ENCODE measurements at regions not wholly inside any gene's neighbourhood (a gene's known extent, or its start where the extent isn't known, plus 50 kb on each side); places are given as distances from the start of the nearest gene placed in this dataset.

DNA sequence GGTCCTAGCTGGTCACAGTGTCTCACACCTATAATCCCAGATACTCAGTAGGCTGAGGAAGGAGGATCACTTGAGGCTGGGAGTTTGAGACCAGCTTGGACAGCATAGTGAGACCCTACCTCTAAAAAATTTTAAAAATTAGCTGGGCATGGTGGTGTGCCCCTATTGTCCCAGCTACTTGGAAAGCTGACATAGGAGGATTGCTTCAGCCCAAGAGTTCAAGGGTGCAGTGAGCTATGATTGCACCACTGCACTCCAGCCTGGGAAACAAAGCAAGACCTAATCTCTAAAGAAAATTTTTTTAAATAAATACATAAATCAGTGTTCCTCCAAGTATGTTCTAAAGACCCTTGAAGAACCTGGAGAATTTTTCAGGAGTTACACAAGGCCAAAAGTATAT, 50.6 kb upstream of the GNAO1 start:
- DNase-seq = no peak

- DNase-seq = no peak
These were observed 54.0 kb upstream of the GNAO1 start for GRCh38 chr16:56137269-56137668.

DNA sequence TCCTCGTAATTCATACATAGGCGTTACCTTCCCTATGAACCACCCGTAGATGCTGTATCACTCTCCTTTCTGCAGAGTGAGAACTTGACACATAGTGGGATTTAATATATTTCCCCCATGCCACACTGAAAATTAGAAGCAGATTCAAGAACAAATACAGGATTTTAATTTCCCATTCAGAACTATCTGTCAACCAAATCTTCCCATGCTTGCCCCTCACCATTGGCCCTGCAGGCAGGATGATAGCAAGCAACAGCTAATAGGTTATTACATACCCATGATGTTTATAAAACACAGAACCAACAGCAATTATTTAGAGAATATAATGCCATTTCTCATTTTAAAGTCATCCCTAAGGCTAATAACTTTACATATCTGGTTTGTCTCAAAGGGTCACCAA, 55.0 kb upstream of the GNAO1 start:
- no peak for DNase-seq

GRCh38 chr16:56134790-56135189, 56.5 kb upstream of the GNAO1 start:
- DNase-seq = no peak

- DNase-seq = no peak
These were observed 65.4 kb upstream of the GNAO1 start for GRCh38 chr16:56125922-56126321.

- DNase-seq = no peak
These were observed 69.0 kb upstream of the GNAO1 start for GRCh38 chr16:56122251-56122650.

DNA sequence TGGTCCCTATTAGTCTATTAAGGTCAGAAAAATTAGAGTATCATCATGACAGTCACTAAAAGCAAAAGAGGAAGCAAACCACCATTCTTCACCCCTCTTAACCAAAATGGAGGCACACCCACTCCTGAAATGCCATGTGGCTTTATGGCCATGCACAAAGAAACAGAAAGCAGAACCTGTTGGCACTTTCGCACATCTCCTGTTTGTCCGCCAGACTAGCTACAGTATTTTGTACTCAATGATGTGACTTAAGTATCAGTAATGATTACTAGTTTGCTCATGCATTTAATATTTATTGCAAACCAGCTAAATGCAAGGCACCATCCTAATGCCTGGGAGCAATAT, 70.2 kb upstream of the GNAO1 start:
- DNase-seq = no peak

DNA sequence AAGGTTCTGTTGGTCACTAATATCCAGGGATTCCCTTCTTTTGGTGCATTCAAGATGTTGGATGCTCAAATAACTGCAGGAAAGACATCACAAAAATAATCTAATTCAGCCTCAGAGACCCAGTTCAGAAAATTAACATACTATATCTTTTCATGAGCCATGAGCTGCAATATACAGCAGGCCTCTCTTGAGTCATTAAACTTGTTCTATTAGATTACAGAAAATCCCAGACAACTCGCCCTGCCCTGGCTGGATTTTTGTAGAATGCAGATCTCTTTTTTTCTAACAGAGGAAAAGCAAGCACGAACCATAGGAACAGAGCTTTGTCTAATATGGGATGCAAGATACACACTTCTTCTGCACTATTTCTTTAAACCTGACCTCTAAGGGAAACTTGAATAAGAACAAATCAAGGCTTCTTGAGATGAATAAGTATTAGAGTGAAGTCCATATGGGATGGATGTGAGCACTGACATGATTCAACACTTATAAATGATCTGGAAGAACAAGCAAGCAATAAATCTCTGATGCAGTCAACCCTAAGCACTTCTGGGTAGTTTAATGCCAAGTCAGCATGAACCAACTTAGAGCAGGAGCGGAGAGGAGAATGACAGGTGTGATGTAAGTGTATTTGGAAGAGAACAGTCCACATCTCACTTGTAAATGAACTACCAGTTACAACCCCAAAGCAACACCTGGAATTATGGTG, 70.7 kb upstream of the GNAO1 start:
- no peak for DNase-seq

DNA sequence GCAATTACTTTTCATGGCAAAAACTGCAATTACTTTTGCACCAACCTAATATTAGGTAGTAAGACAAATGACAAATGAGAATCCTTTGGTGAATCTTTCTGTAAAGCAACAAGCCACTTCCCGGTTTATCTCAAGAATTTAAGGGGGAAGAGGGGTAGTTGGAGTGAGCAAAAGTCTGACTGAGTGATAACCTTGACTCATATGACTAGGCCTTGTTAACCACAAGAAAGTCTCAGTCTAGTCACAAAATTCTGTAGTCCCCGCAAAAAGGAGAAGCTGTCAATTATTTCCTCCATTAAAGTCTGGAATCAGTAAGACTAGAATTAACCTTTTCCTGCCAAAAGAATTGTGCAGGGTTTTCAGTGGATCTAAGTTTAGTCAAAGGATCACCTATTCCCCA, 72.2 kb upstream of the GNAO1 start:
- DNase-seq = peak; percentile 11

- DNase-seq = no peak
These were observed 74.7 kb upstream of the GNAO1 start for GRCh38 chr16:56116577-56116964.

DNA sequence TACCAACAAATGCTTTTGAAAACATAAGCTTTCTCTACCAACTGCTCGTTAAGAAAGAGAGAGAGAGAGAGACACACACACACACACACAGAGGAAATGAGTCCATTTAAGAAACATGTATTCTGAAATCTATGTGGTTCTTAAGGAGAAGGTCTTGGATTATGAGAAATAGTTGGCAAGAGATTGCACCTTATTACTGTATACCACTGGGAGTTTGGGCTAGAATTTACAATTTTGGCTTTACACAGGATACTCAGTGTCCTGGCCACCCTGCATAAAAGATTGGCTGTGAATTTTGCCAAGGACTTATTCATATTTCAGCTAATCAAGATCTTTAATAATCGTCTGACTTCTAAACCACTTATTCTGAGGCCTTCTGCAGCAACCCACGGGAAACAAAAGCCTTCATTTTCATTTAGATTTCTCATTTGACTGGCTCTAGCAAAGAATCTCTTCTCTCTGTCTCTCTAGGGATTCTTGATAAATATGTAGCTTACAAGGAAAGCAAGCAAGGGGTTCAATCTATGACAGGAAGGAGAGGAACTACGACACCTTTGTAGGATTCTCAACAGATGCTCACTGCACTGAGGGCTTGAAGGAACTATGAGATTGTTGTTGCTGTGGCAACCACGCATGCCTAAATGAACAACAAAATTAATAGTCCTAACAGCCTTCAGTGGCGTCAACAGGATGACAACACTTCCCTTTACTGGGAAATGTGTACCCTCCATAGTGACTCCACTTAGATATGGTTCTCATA, 75.3 kb upstream of the GNAO1 start:
- DNase-seq = no peak

GRCh38 chr16:56113223-56113622, 78.1 kb upstream of the GNAO1 start:
- no peak for DNase-seq

DNA sequence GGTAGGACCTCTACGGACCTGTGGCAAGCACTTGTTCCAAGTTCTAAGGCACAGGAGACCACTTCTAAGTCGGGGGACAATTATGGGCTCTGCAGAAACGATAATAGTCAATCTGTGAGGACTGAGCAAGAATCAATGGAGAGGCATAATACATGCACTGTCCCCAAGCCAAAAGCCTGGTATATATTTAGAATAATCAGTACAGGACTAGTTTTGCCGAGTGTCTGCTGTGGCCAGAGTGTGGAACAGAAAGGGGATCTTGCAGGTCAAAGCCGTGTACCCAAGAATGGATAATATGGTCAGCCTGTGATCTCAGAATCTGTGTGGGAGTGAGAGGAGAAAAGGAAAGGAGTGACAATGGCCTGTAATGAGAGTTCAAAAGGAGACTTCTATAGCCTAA, 80.2 kb upstream of the GNAO1 start:
- DNase-seq = no peak

- DNase-seq = no peak
These were observed 81.3 kb upstream of the GNAO1 start for GRCh38 chr16:56109994-56110393.

DNA sequence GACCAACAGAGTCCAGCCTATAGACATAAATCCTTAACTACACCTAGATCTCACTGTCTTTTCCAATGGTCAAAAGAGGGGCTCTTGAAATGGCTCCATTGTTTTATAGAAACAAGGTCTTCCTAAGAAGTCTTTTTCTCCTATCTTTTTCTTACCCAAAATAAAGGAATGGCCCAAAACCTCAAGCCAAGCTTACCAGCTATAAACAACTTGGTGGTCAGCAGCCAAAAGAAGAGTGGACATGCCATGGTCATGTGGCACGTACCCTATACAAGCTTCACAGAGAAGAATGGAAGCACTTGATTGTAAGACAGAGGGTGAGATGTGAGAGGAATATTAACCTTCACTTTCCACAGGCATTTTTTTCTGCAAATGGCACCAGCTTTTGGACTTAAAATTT, 82.1 kb upstream of the GNAO1 start:
- DNase-seq = no peak

DNA sequence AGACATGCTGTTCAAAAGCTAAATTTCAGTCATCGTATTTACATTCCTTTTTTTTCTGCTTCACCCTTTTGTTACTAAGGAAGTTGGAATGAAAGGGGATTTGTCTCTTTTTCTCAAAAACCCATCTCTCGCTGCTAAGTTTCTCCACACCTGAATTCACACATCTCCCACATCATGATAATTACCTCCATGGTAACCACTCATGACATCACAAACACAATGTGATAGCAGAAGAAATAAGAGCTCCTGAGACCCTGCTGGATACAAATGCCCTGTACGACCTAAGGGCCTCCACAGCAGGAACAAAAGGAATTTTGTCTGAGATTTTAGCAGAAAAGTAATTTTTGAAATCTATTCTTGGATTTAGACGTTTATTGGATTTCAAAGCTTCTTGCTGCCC, 82.6 kb upstream of the GNAO1 start:
- DNase-seq = no peak

DNA sequence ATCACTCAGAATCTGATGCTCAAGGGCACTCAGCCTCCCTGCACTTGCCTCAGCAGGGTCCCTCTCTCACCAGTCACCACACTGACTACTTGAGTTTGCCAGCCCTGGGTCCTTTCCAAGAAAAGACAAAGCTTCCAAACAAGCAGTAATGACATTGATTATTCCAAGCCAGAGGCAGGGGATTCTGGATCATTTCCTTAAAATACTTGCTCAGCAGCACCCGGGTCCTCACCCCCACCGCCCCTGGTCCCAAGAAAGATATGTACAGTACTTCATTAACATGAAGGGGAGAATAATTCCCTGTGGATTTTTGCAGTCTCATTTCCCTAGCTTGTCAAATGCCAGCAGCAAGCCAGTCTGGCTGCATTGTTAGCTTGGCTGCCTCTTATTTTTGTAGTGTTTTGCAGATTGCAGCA, 83.2 kb upstream of the GNAO1 start:
- DNase-seq = no peak

DNA sequence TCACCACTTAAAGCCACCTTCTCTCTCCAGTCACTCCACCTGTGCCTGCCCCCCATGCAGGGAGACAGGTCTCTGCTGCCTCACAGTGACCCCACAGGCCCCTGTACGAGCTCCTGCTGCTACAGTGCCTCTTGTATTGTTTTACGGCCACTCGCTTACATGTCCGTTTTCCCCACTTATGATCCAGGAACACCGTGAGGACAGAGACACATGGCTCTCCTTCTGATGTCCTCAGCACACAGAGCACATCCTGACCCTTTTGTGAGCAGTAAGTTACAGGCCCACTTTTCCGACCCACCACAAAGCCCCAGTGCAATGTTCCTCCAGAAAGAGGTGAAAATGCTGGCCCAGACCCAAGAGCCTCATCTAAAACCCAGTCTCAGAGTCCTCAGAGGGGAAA, 84.8 kb upstream of the GNAO1 start:
- no peak for DNase-seq

GRCh38 chr16:56102906-56103305, 88.4 kb upstream of the GNAO1 start:
- DNase-seq = no peak

DNA sequence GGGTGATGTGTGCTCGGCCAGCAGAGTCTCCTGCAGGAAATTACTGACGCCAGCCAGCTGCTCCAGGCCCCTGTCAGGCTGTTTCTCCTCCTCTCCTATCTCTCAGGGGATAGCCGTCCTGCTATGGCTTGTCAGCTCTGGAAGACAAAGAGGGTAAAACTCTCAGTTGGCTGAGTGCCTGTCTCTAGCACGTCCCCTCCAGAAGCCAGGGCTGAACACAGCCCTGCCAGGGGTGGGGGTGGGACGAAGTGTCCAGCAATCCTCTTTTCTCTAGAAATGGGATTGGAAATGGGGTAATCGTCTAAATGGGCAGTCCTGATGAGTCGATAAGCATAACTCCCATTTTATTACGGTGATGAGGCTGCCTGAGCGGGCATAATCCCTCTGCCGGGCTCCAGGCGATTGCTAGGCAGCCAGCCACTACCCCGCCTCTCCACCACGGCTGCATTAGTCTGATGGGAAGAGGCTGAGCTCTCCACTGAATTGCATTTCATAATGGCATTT, 89.1 kb upstream of the GNAO1 start:
- no peak for DNase-seq

DNA sequence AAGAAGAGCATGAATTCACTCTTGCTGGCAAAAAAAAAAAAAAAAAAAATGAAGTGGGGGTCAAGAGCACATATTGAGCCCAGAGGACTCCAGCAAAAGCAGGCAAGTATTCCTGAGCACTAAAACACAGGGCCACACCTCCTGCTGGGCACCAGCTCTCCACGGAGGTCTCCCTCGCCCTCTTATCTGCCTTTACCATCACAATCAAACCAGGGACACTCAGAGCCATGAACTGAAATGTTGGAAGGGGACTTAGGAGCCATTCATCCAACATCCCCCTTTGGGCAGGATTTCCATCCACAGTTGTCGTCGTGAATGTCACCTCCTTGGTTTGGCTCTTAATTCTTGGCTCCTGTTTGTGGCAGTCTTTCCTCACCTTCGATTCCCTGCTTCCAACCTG, 89.8 kb upstream of the GNAO1 start:
- no peak for DNase-seq

DNA sequence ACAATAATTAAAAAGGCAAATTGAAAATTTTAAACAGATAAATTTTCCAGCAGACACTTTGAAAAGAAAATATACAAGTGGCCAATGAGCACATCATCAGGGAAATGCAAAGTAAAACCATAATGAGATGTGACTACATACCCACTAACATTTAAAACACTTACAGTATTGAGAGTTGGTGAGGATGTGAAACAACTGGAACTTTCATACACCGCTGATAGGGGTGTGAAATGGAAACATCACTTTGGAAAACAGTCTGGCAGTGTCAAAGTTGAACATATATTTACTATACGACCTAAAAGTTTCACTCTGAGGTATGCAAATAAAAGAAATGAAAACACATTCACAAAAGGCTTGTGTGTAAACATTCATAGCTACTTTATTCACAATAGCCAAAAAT, 94.0 kb upstream of the GNAO1 start:
- no peak for DNase-seq

DNA sequence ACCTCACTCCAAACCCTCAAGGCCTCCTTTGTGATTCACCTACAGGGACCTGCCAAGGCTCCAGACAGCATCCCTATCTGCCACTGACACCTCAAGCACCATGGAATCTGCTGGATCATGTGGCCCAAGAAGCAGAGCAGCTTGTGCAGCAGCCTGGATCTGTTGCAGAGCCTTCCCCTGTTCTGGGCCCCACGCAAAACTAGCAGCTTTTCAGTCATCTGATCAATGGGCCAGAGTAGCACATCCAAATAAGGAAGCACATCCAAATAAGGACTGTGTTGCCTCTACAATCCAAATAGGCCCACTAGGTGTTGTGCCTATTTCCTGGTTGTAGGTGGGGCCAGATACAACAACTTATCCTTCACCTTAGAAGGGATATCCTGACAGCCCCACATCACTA, 97.1 kb upstream of the GNAO1 start:
- no peak for DNase-seq

DNA sequence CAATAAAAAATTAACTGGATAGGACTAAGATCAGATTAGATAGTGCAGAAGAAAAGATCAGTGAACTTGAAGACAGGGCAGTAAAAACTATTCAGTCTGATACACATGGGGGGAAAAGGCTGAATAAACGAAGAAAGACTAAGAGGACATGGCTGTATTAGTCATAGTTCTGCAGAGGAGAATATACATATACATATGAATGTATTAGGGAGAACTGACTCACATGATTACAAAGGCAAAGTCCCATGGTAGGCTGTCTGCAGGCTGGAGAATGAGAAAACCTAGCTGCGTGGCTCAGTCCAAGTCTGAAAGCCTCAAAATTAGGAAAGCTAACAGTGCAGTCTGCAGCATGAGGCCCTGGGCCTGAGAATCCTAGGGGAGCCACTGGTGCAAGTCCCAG, 98.2 kb upstream of the GNAO1 start:
- no peak for DNase-seq

- no peak for DNase-seq
These were observed 101.2 kb upstream of the GNAO1 start for GRCh38 chr16:56090076-56090475.
